Caco-2 (cell line): ENCODE measurements at regions not wholly inside any gene's neighbourhood (a gene's known extent, or its start where the extent isn't known, plus 50 kb on each side); places are given as distances from the start of the nearest gene placed in this dataset.

Experiments
- BruUV-seq: library from RNA; stranded (reverse); fragments of 400-500 nt; replicated peaks from 2 replicates; lab custom pipeline; 2021; lab: Mats Ljungman, UMichigan
- CTCF ChIA-PET: fragments of 300-600 bp; sonication (Branson Sonifier 250); formaldehyde crosslinking; loops from one replicate; lab custom pipeline; 2022; ENCODE audit warnings: antibody characterized with exemption; lab: Charles Lee
- POLR2A ChIA-PET: fragments of 300-600 bp; sonication (Branson Sonifier 250); formaldehyde crosslinking; loops from one replicate; lab custom pipeline; 2022; ENCODE audit warnings: antibody characterized with exemption; lab: Charles Lee
- DNase-seq, 2 experiments: peaks; one replicate each; pipeline versions ENCODE4 v3.0.0 to v3.0.0-alpha.2; 2020 to 2022
- H3K27me3 ChIP-seq: replicated peaks from 2 replicates; pipeline ENCODE4 v1.6.0; 2011; ENCODE audit warnings: low read length; ENCODE audit not compliant: control insufficient read depth, insufficient read depth
- H3K36me3 ChIP-seq: 2 replicates; pipeline ENCODE4 v1.5.1; 2011; ENCODE audit warnings: low read length; ENCODE audit not compliant: control insufficient read depth, insufficient read depth
- H3K4me1 ChIP-seq: fragments of 250-450 bp; sonication (Bioruptor Pico); 2 replicates; pipeline ENCODE4 v1.5.1; 2020; ENCODE audit warnings: mild to moderate bottlenecking
- H3K4me3 ChIP-seq: 2 replicates; pipeline ENCODE4 v1.5.1; 2011; ENCODE audit warnings: low read depth, mild to moderate bottlenecking, control low read depth, low read length
- H3K9me3 ChIP-seq: fragments of 250-450 bp; sonication (Bioruptor Pico); 2 replicates; pipeline ENCODE4 v1.5.1; 2020; ENCODE audit warnings: mild to moderate bottlenecking, moderate library complexity
- H3K27ac Mint-ChIP-seq: one replicate; pipeline ENCODE4 v1.8.0; 2022; ENCODE audit warnings: mixed read lengths; ENCODE audit not compliant: unreplicated experiment
- H3K27me3 Mint-ChIP-seq: one replicate; pipeline ENCODE4 v1.8.0; 2022; ENCODE audit warnings: mixed read lengths; ENCODE audit not compliant: insufficient read depth, unreplicated experiment
- H3K36me3 Mint-ChIP-seq: one replicate; pipeline ENCODE4 v1.8.0; 2022; ENCODE audit warnings: mild to moderate bottlenecking, mixed read lengths; ENCODE audit not compliant: insufficient read depth, unreplicated experiment
- H3K4me1 Mint-ChIP-seq: one replicate; pipeline ENCODE4 v1.8.0; 2022; ENCODE audit warnings: low read depth, mixed read lengths; ENCODE audit not compliant: unreplicated experiment
- H3K4me3 Mint-ChIP-seq: one replicate; pipeline ENCODE4 v1.8.0; 2022; ENCODE audit warnings: mild to moderate bottlenecking, moderate library complexity, mixed read lengths; ENCODE audit not compliant: unreplicated experiment
- H3K9me3 Mint-ChIP-seq: one replicate; pipeline ENCODE4 v1.8.0; 2022; ENCODE audit warnings: mixed read lengths; ENCODE audit not compliant: unreplicated experiment
- CTCF ChIP-seq, 2 experiments: fragments of 200-600 bp in 1 of 2; IDR thresholded peaks; 1 replicate in 1 of 2; 2 replicates in 1 of 2; pipeline versions ENCODE4 v1.5.1 to v1.8.0; 2011 to 2022; ENCODE audit warnings: antibody characterized with exemption in 1 of 2, control low read depth in 1 of 2, inconsistent platforms in 1 of 2, low read depth in 1 of 2, low read length in 1 of 2, mild to moderate bottlenecking in 1 of 2, moderate library complexity in 1 of 2; ENCODE audit not compliant: insufficient read depth in 1 of 2, severe bottlenecking in 1 of 2, unreplicated experiment in 1 of 2
- intact Hi-C: fragments of 100-400 bp; cut with micrococcal nuclease; formaldehyde crosslinking; loops from one replicate; pipeline ENCODE4 v1.10.0; 2022; ENCODE audit not compliant: unreplicated experiment

- Mint-ChIP-seq H3K4me1 (peaks cover 9% of the 10 kb centered on the region), H3K27me3 (no peaks in the 10 kb centered on the region)
Measured at GRCh38 chr13:50277906-50278305, 262.7 kb downstream of the KCNRG start.

DNA sequence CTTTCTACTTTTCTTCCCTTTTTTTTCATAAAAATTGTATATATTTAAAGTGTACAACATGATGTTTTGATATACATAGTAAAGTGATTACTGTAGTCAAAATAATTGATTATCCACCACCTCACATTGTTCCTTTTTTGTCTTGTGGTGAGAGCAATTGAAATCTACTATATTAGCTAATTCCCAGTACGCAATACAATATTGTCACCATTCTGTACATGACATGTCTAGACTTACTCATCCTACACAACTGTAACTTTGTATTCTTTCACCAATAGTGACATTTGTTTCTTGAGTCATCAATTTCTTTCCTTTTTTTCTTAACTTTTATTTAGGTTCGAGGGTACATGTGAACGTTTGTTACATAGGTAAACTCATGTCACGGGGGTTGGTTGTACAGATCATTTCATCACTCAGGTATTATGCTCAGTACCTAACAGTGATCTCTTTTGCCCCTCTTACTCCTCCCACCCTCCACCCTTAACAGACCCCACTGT, 265.2 kb downstream of the KCNRG start:
- BruUV-seq = no TSS peak
- Mint-ChIP-seq H3K4me3 (no peak overlapping the region), H3K4me1 (peaks cover 15% of the 10 kb centered on the region), H3K36me3 (peaks cover 13% of the 10 kb centered on the region), H3K27ac (no peak overlapping the region), H3K27me3 (no peaks in the 10 kb centered on the region), H3K9me3 (peaks cover 35% of the 10 kb centered on the region)
- H3K36me3 ChIP-seq = 0 out of 2 replicates have a peak, but pooled peaks cover 1% of the 10 kb centered on the region
- H3K4me3 ChIP-seq = no peak overlapping the region
- ChIA-PET CTCF (no interaction called here), POLR2A (no interaction called here)
- peaks cover 12% of the 10 kb centered on the region; the same call in 1 of the 2 replicates for H3K9me3 ChIP-seq
- peaks cover 9% of the 10 kb centered on the region; the same call in 1 of the 2 replicates for H3K4me1 ChIP-seq
- intact Hi-C loops = no loop called here
- no peaks in the 10 kb centered on the region for H3K27me3 ChIP-seq
- no peak for DNase-seq
- TF ChIP-seq CTCF (IDR thresholded peaks at IDR 0.05; ENCODE audit: insufficient read depth in 1 of 2, low read depth in 1 of 2, low read length in 1 of 2, severe bottlenecking in 1 of 2, unreplicated experiment in 1 of 2) = no peak

More at GRCh38 chr13:50277906-50278305, 262.7 kb downstream of the KCNRG start:
- no peaks in the 10 kb centered on the region for H3K27me3 ChIP-seq
- DNase-seq = no peak
- no peak overlapping the region for H3K4me3 ChIP-seq
- no peak overlapping the region for H3K27ac Mint-ChIP-seq
- POLR2A ChIA-PET = no interaction called here
- H3K9me3 Mint-ChIP-seq = peaks cover 35% of the 10 kb centered on the region
- peaks cover 4% of the 10 kb centered on the region; the same call in 1 of the 2 replicates for H3K4me1 ChIP-seq
- no peak for TF ChIP-seq CTCF (IDR thresholded peaks at IDR 0.05; ENCODE audit: insufficient read depth in 1 of 2, low read depth in 1 of 2, low read length in 1 of 2, severe bottlenecking in 1 of 2, unreplicated experiment in 1 of 2)
- intact Hi-C loops = no loop called here
- no TSS peak for BruUV-seq
- H3K9me3 ChIP-seq = peaks cover 12% of the 10 kb centered on the region; the same call in 1 of the 2 replicates
- CTCF ChIA-PET = no interaction called here
- H3K4me3 Mint-ChIP-seq = no peak overlapping the region
- H3K36me3 ChIP-seq = 0 out of 2 replicates have a peak, but pooled peaks cover 1% of the 10 kb centered on the region
- peaks cover 13% of the 10 kb centered on the region for H3K36me3 Mint-ChIP-seq

DNA sequence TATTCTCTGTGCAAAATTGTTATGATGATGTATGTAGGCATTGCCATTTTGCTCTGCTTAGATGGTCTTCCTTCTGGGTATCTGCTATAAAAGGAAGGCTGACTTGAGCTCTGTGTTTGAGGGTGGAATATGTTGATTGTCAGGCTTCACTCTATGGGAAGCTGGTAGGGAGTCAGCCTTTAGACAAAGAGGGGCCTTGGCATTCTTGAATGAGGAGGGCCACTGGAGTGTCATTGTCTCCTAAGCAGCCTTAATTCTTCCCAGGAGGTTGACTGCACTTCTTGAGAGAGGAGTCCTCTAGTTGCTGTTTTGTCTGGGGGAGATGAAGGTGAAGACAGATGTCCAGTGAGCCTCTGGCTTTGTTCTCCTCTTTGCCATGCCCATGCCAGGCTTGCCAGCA, 266.8 kb downstream of the KCNRG start:
- H3K27ac Mint-ChIP-seq = no peak overlapping the region
- CTCF ChIA-PET = no interaction called here

More for the DNA sequence above, 266.8 kb downstream of the KCNRG start:
- peaks cover 13% of the 10 kb centered on the region for H3K36me3 Mint-ChIP-seq
- H3K4me3 Mint-ChIP-seq = no peak overlapping the region
- Histone ChIP-seq H3K4me1 (peaks cover 9% of the 10 kb centered on the region; the same call in 1 of the 2 replicates), H3K36me3 (0 out of 2 replicates have a peak, but pooled peaks cover 1% of the 10 kb centered on the region), H3K27me3 (no peaks in the 10 kb centered on the region), H3K4me3 (no peak overlapping the region), H3K9me3 (peaks cover 12% of the 10 kb centered on the region; the same call in 1 of the 2 replicates)
- no peaks in the 10 kb centered on the region for H3K27me3 Mint-ChIP-seq
- intact Hi-C loops = no loop called here
- POLR2A ChIA-PET = no interaction called here
- no peak for DNase-seq
- peaks cover 29% of the 10 kb centered on the region for H3K9me3 Mint-ChIP-seq
- BruUV-seq = no TSS peak
- peaks cover 15% of the 10 kb centered on the region for H3K4me1 Mint-ChIP-seq
- no peak for TF ChIP-seq CTCF (IDR thresholded peaks at IDR 0.05; ENCODE audit: insufficient read depth in 1 of 2, low read depth in 1 of 2, low read length in 1 of 2, severe bottlenecking in 1 of 2, unreplicated experiment in 1 of 2)
